HG02884 (cell line): ENCODE measurements at regions not wholly inside any gene's neighbourhood (a gene's known extent, or its start where the extent isn't known, plus 50 kb on each side); places are given as distances from the start of the nearest gene placed in this dataset.
"Not testable (repeated sequence)": the region's sequence is repeated elsewhere in the genome, so short reads cannot be mapped to it uniquely, and the experiment has no call there.

ENCODE experiments used
- ATAC-seq: cut with Tn5 transposase; IDR thresholded peaks from one replicate; pipeline ENCODE4 v1.9.1; 2021; ENCODE audit warnings: mild to moderate bottlenecking, moderate library complexity; ENCODE audit not compliant: unreplicated experiment

GRCh38 chr22:48503876-48504275 lies 1323.8 kb downstream of the BRD1 start:
- no peak for ATAC-seq

- no peak for ATAC-seq
Observed at GRCh38 chr22:48503035-48503625, 1324.5 kb downstream of the BRD1 start.

- no peak for ATAC-seq
Observed at GRCh38 chr22:48501231-48501750, 1326.4 kb downstream of the BRD1 start.

- no peak for ATAC-seq
Observed at GRCh38 chr22:48500471-48501230, 1327.0 kb downstream of the BRD1 start.

- ATAC-seq = no peak
Observed at GRCh38 chr22:48499456-48500425, 1327.9 kb downstream of the BRD1 start.

GRCh38 chr22:48498526-48499331 lies 1328.9 kb downstream of the BRD1 start:
- no peak for ATAC-seq

GRCh38 chr22:48497743-48498520 lies 1329.7 kb downstream of the BRD1 start:
- not testable (repeated sequence) for ATAC-seq

- ATAC-seq = no peak
Observed at GRCh38 chr22:48496987-48497650, 1330.6 kb downstream of the BRD1 start.

GRCh38 chr22:48496226-48496845 lies 1331.3 kb downstream of the BRD1 start:
- ATAC-seq = no peak

GRCh38 chr22:48495751-48496080 lies 1332.0 kb downstream of the BRD1 start:
- ATAC-seq = no peak

- no peak for ATAC-seq
Observed at GRCh38 chr22:48494968-48495750, 1332.5 kb downstream of the BRD1 start.

GRCh38 chr22:48494256-48494967 lies 1333.3 kb downstream of the BRD1 start:
- no peak for ATAC-seq

- no peak for ATAC-seq
Observed at GRCh38 chr22:48493733-48494132, 1333.9 kb downstream of the BRD1 start.

GRCh38 chr22:48492366-48493320 lies 1335.0 kb downstream of the BRD1 start:
- no peak for ATAC-seq

- no peak for ATAC-seq
Observed at GRCh38 chr22:48491451-48491941, 1336.2 kb downstream of the BRD1 start.
